ENCODE measurements at regions not wholly inside any gene's neighbourhood (a gene's known extent, or its start where the extent isn't known, plus 50 kb on each side); places are given as distances from the start of the nearest gene placed in this dataset.
"Not testable (repeated sequence)": the region's sequence is repeated elsewhere in the genome, so short reads cannot be mapped to it uniquely, and the experiment has no call there.

DNA sequence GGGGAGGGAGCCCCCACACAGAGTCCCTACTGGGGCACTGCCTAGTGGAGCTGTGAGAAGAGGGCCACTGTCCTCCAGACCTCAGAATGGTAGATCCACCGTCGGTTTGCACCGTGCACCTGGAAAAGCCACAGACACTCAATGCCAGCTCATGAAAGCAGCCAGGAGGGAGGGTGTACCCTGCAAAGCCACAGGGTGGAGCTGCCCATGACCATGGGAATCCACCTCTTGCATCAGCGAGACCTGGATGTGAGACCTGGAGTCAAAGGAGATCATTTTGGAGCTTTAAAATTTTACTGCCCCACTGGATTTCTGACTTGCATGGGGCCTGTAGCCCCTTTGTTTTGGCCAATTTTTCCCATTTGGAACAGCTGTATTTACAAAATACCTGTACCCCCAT, 188.1 kb upstream of the IRX4 start:
- not testable (repeated sequence) for TF ChIP-seq POLR2A (IDR thresholded peaks at IDR 0.05)
- TF ChIP-seq, protein P1, sequence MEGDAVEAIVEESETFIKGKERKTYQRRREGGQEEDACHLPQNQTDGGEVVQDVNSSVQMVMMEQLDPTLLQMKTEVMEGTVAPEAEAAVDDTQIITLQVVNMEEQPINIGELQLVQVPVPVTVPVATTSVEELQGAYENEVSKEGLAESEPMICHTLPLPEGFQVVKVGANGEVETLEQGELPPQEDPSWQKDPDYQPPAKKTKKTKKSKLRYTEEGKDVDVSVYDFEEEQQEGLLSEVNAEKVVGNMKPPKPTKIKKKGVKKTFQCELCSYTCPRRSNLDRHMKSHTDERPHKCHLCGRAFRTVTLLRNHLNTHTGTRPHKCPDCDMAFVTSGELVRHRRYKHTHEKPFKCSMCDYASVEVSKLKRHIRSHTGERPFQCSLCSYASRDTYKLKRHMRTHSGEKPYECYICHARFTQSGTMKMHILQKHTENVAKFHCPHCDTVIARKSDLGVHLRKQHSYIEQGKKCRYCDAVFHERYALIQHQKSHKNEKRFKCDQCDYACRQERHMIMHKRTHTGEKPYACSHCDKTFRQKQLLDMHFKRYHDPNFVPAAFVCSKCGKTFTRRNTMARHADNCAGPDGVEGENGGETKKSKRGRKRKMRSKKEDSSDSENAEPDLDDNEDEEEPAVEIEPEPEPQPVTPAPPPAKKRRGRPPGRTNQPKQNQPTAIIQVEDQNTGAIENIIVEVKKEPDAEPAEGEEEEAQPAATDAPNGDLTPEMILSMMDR (IDR thresholded peaks at IDR 0.05), result not testable (repeated sequence)

Measured in lower leg skin (tissue), 3 donors.